Activated CD4-positive, CD25-positive, alpha-beta regulatory T cell treated with anti-CD3 and anti-CD28 coated beads, Interleukin-2, amount 50 U/mL, for 72 hours (primary cell): ENCODE measurements at regions not wholly inside any gene's neighbourhood (a gene's known extent, or its start where the extent isn't known, plus 50 kb on each side); places are given as distances from the start of the nearest gene placed in this dataset.
"Not testable (repeated sequence)": the region's sequence is repeated elsewhere in the genome, so short reads cannot be mapped to it uniquely, and the experiment has no call there.

Experiments used
- DNase-seq: peaks from one replicate; pipeline ENCODE4 v3.0.0; 2021

DNA sequence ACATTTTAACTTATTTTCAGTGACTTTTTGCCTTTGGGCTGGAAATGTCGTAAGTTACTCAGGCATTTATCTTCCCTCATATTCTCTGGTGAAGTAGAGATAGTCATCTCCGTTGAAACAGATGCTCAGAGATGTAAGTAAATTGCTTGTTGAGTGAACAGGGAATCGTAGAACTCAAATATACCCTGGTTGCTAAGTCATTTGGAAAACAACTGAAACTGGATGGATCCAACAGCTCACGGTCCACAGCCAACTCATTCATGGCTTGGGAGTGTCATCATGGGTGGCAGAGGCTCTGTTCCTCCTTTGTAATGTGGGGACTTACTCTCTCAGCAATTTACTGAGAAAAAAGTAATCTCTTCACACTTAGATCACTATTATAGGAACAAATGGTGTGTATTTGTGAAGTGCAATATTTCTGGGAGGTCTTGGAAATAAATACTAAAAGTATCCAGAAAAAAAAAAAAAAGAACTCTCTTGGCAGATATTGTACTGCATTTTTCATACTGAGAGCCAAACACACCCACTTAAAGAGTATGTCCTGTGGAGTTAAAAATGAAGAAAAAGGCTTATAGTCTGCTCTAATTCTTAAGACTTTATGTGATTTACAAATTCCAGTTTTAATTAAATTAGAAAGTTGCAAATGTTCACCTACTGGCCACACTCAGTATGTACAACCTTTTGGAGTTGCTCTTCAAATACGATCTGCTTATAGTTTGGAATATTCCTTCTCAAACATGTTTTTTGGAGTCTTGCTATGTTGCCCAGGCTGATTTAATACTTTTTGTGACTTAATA, 107.4 kb downstream of the LEPR start:
- no peak for DNase-seq

DNA sequence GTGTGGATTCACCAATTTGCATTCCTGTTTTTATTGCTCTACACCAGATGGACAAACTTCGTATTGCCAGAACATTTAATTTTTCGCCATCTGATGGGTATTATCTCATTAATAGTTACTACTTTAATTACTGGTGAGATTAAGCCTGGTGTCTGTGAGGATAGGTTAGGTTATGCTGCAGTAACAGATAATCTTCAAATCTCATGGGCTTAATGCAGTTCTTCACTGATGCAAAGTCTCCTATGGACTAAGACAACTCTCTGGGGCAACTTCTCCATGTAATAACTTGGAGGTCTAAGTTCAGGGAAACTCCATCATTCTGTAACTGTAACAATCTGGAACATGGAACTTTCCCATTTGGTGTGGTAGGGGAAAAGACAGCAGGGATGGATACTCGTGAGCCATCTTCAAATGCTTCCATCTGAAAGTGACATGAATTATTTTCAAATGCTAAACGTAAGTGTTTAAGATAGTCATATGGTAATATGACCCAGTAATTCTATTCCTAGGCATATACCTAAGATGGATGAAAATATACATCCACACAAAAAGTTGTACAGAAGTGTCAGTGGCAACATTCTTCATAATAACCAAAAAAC, 111.6 kb downstream of the LEPR start:
- DNase-seq: no peak

DNA sequence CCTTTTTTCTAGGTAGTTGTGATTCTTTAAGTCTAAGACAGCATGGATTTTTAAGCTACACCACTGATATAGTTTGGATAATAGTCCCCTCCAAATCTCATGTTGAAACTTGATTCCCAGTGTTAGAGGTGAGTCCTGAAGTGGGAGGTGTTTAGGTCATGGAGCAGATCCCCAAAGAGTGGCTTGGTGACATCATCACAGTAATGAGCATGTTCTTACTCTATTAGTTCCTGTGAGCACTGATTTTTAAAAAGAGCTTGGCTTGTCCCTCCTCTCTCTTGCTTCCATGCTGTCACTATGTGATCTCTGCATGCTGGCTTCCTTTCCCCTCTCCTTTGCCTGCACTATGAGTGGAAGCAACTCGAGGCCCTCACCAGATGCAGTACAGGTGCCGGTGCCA, 115.5 kb downstream of the LEPR start:
- DNase-seq: no peak

DNA sequence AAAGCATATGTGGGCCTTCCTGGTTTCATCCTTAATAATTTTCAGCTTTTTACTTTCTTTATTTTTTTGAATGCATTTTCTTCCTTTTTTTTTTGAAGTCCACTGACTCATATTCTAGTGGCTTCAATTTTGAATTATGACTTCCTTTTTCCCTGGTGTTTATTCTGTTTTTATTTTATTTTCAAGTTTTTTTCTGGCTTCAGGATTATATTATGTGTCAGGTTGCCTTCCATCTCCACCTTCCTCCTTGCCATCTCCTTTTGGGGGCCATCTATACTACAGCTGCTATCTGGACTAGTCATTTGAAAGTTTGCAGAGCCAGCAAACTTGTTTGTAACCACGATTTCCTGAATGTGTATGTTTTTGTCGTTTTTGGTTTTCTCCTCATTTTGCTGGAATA, 117.6 kb downstream of the LEPR start:
- DNase-seq: no peak

DNA sequence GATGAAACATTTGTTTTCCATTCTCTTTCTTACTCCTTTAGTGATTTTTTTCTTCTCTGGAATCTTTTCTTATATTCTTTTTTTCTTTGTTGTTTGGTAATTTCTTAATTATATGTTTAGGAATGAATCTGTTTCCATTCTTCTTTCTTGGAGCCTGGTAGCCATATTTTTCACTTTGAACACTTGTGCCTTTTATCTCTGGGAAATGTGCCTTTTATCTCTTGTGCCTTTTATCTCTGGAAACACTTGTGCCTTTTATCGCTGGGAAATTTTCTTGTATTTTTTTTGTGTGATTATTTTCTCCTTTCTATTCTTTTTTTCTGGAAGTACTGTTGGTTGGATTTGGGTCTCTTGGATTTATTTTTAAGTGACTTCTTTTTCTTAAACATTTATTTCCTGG, 118.2 kb downstream of the LEPR start:
- DNase-seq: no peak

DNA sequence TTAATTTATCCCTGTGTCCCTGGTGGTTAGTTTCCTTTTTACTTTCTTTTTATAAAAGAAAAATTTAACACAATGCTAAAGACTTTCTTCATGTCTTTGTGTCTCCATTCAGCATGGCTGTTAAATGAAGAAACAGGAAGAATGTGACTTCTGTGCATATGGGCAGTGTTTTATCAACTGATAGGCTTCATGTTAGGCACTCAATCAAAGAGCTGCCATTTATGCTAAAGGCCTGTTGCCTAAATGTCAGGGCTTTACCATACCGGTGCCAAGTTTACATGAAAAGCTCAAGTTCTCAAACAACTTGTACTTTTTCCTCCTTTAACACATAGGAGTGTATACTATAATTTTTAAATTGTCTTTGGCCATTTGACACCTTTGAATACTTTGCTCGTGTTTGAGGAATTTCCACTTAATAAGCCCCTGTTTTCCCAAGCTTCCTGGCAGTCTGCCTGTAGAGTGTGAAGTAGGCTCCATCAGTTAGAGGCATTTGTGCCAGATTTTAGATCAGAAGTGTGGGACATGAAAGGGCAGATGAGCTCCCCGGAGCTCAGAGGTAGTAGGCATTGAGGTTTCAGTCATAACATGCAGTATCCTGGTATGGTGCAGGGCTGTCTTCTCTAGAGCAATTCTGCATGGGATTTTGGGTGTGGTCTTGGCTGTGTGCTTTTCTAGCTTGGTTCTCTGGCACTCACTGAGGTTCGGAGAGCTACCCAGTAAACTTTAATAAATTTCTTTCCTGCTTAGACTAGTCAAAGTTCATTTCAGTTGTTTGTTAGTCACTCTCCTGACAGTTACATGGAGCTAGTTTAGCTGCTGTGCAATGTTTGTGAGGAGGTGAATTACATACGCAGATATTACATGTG, 119.0 kb downstream of the LEPR start:
- no peak for DNase-seq

DNA sequence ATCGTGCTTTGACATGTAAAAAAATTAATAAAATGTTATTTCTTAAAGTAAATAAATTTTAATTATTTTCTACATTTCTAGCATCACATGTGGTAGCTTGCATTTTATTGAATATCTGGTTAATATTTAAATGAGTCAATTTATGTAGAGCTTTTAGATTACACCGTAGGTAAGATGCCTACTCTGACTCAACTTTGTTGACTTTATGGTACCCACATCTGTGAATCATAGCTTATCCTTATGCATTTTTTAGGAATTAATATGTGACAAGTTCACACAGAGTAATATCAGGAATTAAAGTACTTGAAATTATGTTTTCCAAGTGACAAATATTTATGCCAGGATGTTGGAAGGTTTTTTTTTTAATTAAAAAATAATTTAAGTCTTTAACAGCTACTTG, 120.7 kb downstream of the LEPR start:
- DNase-seq: no peak

DNA sequence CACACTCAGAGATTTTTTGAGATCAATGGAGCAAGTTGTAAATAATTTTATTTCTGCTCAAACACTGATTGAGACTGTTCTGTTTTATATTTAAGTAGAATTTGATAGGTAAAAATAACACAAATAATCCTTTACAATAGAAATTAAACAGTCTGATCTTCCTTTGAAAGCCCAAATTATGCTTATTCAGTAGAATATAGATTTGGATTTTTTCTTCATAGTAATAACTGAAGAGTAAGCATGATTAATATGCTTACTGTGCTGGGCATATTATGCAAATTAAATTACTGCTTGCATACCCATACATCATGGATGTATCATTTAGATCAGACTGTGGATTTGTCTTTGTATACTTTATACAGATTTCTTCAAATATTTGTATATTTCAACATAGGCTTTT, 121.4 kb downstream of the LEPR start:
- no peak for DNase-seq

DNA sequence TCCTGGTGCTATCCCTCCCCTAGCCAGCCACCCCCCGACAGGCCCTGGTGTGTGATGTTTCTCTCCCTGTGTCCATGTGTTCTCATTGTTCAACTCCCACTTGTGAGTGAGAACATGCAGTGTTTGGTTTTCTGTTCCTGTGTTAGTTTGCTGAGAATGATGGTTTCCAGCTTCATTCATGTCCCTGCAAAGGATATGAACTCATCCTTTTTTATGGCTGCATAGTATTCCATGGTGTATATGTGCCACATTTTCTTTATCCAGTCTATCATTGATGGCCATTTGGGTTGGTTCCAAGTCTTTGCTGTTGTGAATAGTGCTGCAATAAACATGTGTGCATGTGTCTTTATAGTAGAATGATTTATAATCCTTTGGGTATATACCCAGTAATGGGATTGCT, 122.1 kb downstream of the LEPR start:
- DNase-seq: not testable (repeated sequence)

DNA sequence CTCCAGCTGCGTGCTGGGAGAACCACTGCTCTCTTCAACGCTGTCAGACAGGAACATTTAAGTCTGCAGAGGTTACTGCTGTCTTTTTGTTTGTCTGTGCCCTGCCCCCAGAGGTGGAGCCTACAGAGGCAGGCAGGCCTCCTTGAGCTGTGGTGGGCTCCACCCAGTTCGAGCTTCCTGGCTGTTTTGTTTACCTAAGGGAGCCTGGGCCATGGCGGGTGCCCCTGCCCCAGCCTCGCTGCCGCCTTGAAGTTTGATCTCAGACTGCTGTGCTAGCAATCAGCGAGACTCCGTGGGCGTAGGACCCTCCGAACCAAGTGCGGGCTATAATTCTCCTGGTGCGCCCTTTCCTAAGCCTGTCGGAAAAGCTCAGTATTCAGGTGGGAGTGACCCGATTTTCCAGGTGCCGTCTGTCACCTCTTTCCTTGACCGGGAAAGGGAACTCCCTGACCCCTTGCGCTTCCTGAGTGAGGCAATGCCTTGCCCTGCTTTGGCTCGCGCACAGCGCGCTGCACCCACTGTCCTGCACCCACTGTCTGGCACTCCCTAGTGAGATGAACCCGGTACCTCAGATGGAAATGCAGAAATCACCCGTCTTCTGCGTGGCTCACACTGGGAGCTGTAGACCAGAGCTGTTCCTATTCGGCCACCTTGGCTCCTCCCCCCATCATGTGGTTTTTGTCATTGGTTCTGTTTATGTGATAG, 130.0 kb downstream of the LEPR start:
- DNase-seq: not testable (repeated sequence)

DNA sequence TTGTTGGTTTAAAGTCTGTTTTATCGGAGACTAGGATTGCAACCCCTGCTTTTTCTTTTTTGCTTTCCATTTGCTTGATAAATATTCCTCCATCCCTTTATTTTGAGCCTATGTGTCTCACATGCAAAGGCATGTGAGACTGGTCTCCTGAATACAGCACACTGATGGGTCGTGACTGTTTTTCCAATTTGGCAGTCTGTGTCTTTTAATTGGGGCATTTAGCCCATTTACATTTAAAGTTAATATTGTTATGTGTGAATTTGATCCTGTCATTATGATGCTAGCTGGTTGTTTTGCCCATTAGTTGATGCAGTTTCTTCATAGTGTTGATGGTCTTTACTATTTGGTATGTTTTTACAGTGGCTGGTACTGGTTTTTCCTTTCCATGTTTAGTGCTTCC, 132.0 kb downstream of the LEPR start:
- DNase-seq: not testable (repeated sequence)

DNA sequence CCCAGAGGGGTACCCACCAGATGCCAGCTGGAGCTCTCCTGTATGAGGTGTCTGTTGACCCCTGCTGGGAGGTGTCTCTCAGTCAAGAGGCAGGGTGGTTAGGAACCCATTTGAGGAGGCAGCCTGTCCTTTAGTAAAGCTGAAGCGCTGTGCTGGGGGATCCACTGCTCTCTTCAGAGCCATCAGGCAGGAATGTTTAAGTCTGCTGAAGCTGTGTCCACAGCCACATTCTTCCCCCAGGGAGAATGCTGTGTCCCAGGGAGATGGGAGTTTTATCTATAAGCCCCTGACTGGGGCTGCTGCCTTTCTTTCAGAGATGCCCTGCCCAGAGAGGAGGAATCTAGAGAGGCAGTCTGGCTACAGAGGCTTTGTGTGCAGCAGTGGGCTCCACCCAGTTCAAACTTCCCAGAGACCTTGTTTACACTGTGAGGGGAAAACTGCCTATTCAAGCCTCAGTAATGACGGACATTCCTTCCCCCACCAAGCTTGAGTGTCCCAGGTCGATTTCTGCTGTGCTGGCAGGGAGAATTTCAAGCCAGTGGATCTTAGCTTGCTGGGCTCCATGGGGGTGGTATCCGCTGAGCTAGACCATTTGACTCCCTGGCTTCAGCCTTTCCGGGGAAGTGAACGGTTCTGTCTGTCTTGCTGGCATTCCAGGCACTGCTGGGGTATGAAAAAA, 133.8 kb downstream of the LEPR start:
- not testable (repeated sequence) for DNase-seq

DNA sequence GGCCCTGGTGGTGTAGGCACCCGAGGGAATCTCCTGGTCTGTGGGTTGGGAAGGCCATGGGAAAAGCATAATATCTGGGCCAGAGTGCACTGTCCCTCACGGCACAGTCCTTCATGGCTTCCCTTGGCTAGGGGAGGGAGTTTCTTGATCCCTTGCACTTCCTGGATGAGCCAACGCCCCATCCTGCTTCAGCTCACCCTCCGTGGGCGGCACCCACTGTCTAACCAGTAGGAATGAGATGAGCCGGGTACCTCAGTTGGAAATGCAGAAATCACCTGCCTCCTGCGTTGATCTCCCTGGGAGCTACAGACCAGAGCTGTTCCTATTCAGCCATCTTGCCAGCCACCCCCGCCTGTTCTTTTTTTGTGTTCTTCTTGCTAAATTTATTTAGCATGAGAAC, 134.4 kb downstream of the LEPR start:
- no peak for DNase-seq

DNA sequence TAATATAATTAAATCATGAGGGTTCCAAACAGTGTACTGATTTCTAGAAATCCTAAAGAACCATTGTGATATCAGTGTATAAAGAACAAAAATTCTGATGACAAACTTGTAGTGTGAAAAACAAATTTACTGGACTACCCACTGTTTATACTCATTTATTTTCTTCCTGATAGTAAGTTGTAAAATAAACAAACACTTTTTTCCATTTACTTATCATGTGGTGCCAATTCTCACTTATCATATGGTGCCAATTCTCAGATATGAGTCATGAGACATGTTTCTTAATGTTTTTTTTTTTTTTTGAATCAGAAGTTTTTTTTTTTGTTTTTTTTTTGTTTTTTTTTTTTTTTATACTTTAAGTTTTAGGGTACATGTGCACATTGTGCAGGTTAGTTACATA, 137.7 kb downstream of the LEPR start:
- DNase-seq: no peak

DNA sequence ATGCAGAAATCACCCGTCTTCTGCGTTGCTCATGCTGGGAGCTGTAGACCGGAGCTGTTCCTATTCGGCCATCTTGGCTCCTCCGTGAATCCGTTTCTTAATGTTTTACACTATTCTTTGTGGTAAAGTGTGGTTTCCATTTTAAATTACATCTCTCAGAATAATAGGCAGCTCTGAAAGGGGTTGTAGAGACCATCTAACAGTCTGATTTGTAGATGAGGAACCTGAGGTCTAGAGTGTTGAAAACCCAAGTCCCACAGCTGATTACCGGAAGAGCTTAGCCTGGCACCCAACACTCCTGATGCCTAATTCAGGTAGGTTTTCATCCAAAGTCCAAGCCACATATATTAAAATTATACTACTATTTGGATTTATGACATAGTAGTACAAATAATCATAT, 144.0 kb downstream of the LEPR start:
- no peak for DNase-seq

DNA sequence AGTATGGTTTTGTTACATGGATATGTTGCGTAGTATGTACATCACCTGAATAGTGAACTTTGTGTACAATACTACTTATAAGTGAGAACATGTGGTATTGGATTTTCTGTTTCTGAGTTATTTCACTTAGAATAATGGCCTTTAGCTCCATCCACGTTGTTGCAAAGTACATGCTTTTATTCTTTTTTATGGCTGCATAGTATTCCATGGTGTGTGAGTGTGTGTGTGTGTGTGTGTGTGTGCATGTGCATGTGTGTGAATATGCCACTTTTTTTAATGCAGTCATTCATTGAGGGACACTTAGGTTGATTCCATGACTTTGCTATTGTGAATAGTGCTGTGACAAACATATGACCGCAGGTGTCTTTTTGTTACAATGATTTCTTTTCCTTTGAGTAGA, 147.8 kb downstream of the LEPR start:
- DNase-seq: no peak

DNA sequence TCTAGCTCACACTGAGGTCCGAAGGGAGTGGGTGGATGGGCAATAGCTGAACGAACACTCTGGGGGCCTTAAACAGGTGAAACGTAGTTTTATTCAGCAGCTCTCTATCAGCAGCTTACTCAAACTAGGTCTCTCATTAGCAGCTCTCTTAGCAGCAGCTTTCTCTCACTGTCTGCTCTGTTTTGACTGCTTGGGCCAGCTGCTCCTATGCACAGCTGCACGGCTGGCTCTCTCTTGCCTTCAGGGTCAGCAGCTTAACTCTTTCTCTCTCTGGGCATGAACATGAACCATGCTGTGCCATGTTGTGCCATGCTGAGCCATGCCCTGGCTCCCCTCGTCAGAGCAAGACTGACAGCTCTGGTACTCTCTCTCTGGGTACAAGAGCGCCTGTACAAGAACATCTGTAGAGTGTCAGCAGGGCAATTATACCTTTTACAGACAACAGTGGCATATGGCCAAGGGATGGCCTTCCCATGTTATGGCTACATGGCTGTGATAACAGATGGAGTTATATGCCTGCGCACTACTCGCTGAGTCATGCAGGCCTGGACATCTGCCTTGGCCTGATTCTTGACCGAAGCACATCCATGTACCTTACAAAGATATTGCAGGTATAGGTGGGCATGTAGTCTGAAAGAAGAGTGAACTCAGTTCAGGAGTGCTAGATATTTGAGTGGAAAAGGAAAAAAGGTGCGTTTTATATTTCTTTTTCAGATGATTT, 152.4 kb downstream of the LEPR start:
- no peak for DNase-seq

DNA sequence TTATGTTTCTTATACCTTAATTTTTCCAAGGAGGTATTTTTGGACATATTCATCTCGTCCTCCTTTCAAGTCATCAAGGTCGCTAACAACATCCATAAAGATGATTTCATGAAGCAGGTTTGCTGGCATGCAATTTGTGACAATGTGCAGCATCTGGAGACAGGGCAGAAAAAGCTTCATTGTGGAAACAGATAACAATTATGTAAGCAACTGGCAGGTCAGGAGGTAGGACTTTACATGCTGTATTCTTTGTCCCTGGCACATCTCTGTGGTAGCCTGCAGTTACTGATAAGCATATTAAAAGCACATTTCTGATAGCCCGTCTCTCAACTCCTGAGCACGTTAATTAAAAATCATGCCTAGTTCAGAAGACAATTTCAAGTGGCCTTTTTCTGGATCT, 156.8 kb downstream of the LEPR start:
- DNase-seq: no peak

DNA sequence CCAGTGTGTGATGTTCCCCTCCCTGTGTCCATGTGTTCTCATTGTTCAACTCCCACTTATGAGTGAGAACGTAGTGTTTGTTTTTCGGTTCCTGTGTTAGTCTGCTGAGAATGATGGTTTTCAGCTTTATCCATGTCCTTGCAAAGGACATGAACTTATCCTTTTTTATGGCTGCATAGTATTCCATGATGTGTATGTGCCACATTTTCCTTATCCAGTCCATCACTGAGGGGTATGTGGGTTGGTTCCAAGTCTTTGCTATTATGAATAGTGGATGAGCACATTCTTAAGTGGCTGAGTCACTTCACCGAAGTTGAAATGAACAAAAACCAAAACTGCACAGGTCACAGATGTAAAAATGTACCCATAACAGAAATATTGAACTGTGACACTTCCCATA, 157.5 kb downstream of the LEPR start:
- not testable (repeated sequence) for DNase-seq

DNA sequence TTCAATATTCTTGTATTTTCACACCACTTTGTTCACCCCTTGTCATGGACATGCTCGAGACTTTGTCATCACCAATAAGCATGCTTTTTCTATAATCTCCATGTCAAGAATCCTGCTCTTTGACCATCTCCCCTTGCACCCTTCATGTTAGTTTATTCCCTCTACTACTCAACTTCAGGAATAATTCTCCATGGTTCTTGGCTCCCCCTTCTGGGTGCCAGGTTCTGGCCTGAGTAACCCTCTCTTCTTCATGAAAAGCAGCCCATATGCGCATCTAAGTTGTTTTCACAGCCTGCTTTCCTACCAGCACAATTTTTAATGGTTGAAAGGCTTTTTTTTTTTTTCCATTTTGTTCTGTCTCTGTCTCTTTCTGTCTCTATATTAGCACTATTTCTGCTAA, 160.7 kb downstream of the LEPR start:
- DNase-seq: no peak

DNA sequence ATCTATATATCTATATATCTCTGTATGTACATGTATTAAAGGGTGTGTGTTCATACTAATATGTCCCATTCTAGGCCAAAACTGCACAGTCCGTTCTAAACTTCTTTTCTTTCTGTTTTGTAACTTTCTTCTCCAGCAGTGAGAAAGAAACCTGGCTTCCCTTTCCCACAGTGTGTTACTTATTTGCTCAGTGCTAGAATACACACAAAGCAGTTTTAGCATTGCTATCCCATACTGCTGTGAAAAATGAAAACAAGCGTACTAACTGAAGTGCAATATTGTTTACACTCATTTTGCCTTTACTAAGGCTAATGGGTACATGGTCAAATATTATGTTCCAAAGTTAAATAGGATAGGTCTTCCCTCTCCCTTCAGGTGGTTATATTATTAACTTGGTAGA, 163.9 kb downstream of the LEPR start:
- DNase-seq: no peak

DNA sequence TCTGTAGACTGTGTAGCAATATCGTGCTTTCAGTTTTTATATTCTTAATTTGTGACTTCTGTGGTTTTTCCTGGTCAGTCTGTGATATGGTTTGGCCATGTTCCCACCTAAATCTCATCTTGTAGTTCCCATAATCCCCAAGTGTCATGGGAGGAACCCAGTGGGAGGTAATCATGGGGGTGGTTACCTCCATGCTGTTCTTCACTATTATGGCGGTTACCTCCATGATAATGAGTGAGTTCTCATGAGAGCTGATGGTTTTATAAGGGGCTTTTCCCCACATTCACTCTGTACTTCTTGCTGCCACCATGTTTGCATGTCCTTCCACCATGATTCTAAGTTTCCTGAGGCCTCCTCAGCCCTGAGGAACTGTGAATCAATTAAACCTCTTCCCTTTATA, 169.8 kb downstream of the LEPR start:
- no peak for DNase-seq
